A549 (cell line): ENCODE measurements at regions not wholly inside any gene's neighbourhood (a gene's known extent, or its start where the extent isn't known, plus 50 kb on each side); places are given as distances from the start of the nearest gene placed in this dataset.
"Not testable (repeated sequence)": the region's sequence is repeated elsewhere in the genome, so short reads cannot be mapped to it uniquely, and the experiment has no call there.

Experiments
- ATAC-seq, 2 experiments: fragments of 200-7000 bp in 1 of 2; fragments of >200 bp in 1 of 2; cut with Nextera tagmentation in 1 of 2; cut with Tn5 transposase in 1 of 2; 3 replicates each; pipeline versions ENCODE4 v1.8.0 to v1.9.1; 2018 to 2020; ENCODE audit warnings: mild to moderate bottlenecking in 1 of 2, moderate library complexity in 1 of 2
- CTCF ChIA-PET: fragments of 300-600 bp; sonication (Branson Sonifier 250); formaldehyde crosslinking; extraction: SDS; loops from one replicate; lab custom pipeline; 2021; ENCODE audit warnings: antibody characterized with exemption, inconsistent platforms; lab: Yijun Ruan, JAX
- POLR2A ChIA-PET: fragments of 350-600 bp; formaldehyde crosslinking; extraction: SDS; loops from one replicate; lab custom pipeline; 2021; ENCODE audit warnings: antibody characterized with exemption, inconsistent platforms; lab: Yijun Ruan, JAX
- DNase-seq, 2 experiments: peaks; one replicate each; pipeline versions ENCODE4 v3.0.0 to v3.0.0-alpha.2; 2011 to 2016; ENCODE audit warnings: low read depth in 1 of 2, low spot score in 1 of 2
- FAIRE-seq: peaks from 2 replicates; lab custom pipeline; 2011; peaks lifted over from hg19 to GRCh38; lab: Jason Lieb, UNC
- H3K27ac ChIP-seq, 2 experiments: fragments of >200 bp; sonication (Bioruptor Twin); formaldehyde crosslinking; 3 replicates each; pipeline ENCODE4 v1.5.1; 2016 to 2017
- H3K4me1 ChIP-seq: fragments of >200 bp; sonication (Bioruptor Twin); formaldehyde crosslinking; 3 replicates; pipeline ENCODE4 v1.6.1; 2016
- H3K4me2 ChIP-seq: fragments of >200 bp; sonication (Bioruptor Twin); formaldehyde crosslinking; 3 replicates; pipeline ENCODE4 v1.6.1; 2016
- H3K4me3 ChIP-seq: fragments of >200 bp; sonication (Bioruptor Twin); formaldehyde crosslinking; 3 replicates; pipeline ENCODE4 v1.5.1; 2016
- H3K9me3 ChIP-seq: fragments of >200 bp; sonication (Bioruptor Twin); formaldehyde crosslinking; 3 replicates; pipeline ENCODE4 v1.6.1; 2016
- CHD2 ChIP-seq: fragments of 150-350 bp; IDR thresholded peaks from 2 replicates; pipeline ENCODE4 v1.6.1; 2014; ENCODE audit warnings: low read length; ENCODE audit not compliant: partially characterized antibody
- CHD4 ChIP-seq: fragments of 200-600 bp; sonication (generic); IDR thresholded peaks from 2 replicates; pipeline ENCODE4 v1.6.1; 2016; ENCODE audit warnings: antibody characterized with exemption, mild to moderate bottlenecking, borderline replicate concordance
- CTCF ChIP-seq: fragments of >200 bp; sonication (Bioruptor Twin); formaldehyde crosslinking; IDR thresholded peaks from 3 replicates; pipeline ENCODE4 v1.5.1; 2016
- E2F6 ChIP-seq: IDR thresholded peaks from 2 replicates; pipeline ENCODE4 v1.6.1; 2012; ENCODE audit warnings: low read depth, borderline replicate concordance
- EHF ChIP-seq: fragments of 250-450 bp; sonication (Bioruptor Pico); IDR thresholded peaks from 2 replicates; pipeline ENCODE4 v1.5.0; 2020; ENCODE audit warnings: mild to moderate bottlenecking
- EP300 ChIP-seq, 2 experiments: fragments of >200 bp; sonication (Bioruptor Twin); formaldehyde crosslinking; IDR thresholded peaks; 2 replicates in 1 of 2; 3 replicates in 1 of 2; pipeline ENCODE4 v1.6.1; 2016 to 2017
- HOXA7 ChIP-seq: fragments of 250-450 bp; sonication (Bioruptor Pico); IDR thresholded peaks from 2 replicates; pipeline ENCODE4 v1.5.0; 2020; ENCODE audit warnings: mild to moderate bottlenecking, moderate library complexity
- HOXB13 ChIP-seq: fragments of 250-450 bp; sonication (Bioruptor Pico); IDR thresholded peaks from 2 replicates; pipeline ENCODE4 v1.5.0; 2020; ENCODE audit warnings: low read depth, mild to moderate bottlenecking, moderate library complexity
- HOXB5 ChIP-seq: fragments of 250-450 bp; sonication (Bioruptor Pico); IDR thresholded peaks from 2 replicates; pipeline ENCODE4 v1.5.0; 2020; ENCODE audit warnings: mild to moderate bottlenecking, moderate library complexity
- JUN ChIP-seq, 2 experiments: fragments of >200 bp; sonication (Bioruptor Twin); formaldehyde crosslinking; IDR thresholded peaks; 2 replicates in 1 of 2; 3 replicates in 1 of 2; pipeline ENCODE4 v1.6.1; 2016 to 2017
- JUNB ChIP-seq: fragments of >200 bp; sonication (Bioruptor Twin); formaldehyde crosslinking; IDR thresholded peaks from 2 replicates; pipeline ENCODE4 v1.6.1; 2016
- KDM1A ChIP-seq: fragments of 200-600 bp; sonication (generic); IDR thresholded peaks from 2 replicates; pipeline ENCODE4 v1.6.1; 2016; ENCODE audit warnings: low read depth, mild to moderate bottlenecking
- MYC ChIP-seq: IDR thresholded peaks from 2 replicates; pipeline ENCODE4 v1.6.1; 2012; ENCODE audit warnings: mild to moderate bottlenecking, inconsistent platforms, low read length, improper control_type of control experiment, borderline replicate concordance
- NPAS2 ChIP-seq: fragments of 250-450 bp; sonication (Bioruptor Pico); IDR thresholded peaks from 2 replicates; pipeline ENCODE4 v1.8.0; 2022; ENCODE audit warnings: mild to moderate bottlenecking, moderate library complexity, borderline replicate concordance
- NR3C1 ChIP-seq: fragments of >200 bp; sonication (Bioruptor Twin); formaldehyde crosslinking; IDR thresholded peaks from 3 replicates; pipeline ENCODE4 v1.6.1; 2017
- REST ChIP-seq: fragments of 200-600 bp; sonication (generic); IDR thresholded peaks from 2 replicates; pipeline ENCODE4 v1.6.1; 2016; ENCODE audit warnings: antibody characterized with exemption, mild to moderate bottlenecking, moderate library complexity
- RFX5 ChIP-seq: fragments of 450-650 bp; IDR thresholded peaks from 2 replicates; pipeline ENCODE4 v1.7.1; 2014; ENCODE audit warnings: antibody characterized with exemption, mild to moderate bottlenecking, moderate library complexity
- RNF2 ChIP-seq: fragments of 200-600 bp; sonication (generic); IDR thresholded peaks from 2 replicates; pipeline ENCODE4 v1.6.1; 2016; ENCODE audit warnings: low read depth, mild to moderate bottlenecking, antibody characterized with exemption, moderate library complexity, borderline replicate concordance
- TP53 ChIP-seq: fragments of 250-450 bp; sonication (Bioruptor Pico); IDR thresholded peaks from 2 replicates; pipeline ENCODE4 v1.5.0; 2021; ENCODE audit warnings: mild to moderate bottlenecking, moderate library complexity
- USF2 ChIP-seq: fragments of 450-650 bp; IDR thresholded peaks from 2 replicates; pipeline ENCODE4 v1.6.1; 2014; ENCODE audit warnings: antibody characterized with exemption
- ZNF302 ChIP-seq: fragments of 250-450 bp; sonication (Bioruptor Pico); IDR thresholded peaks from 2 replicates; pipeline ENCODE4 v1.9.0; 2021; ENCODE audit warnings: inconsistent platforms, mild to moderate bottlenecking, moderate library complexity
- WGBS: methylation state at CpG from one replicate; pipeline ENCODE4 v1.1.6; 2017; ENCODE audit errors: missing lambda C conversion rate; 5-methylcytosine and 5-hydroxymethylcytosine counted together

- TF ChIP-seq RFX5 (no peak), KDM1A (no peak), CHD4 (no peak), JUN (IDR thresholded peaks at IDR 0.05) (no peak), E2F6 (no peak), EHF (CRISPR knock-in tag) (no peak), ZNF302 (CRISPR knock-in tag) (no peak), CHD2 (no peak), TP53 (no peak), CTCF (no peak), EP300 (IDR thresholded peaks at IDR 0.05) (no peak), HOXB5 (no peak), JUNB (no peak)
- 22% methylated on average over 5 of the region's 5 CpGs for WGBS
- ChIA-PET CTCF (no interaction called here), POLR2A (no interaction called here)
- no peak overlapping the region for H3K4me2 ChIP-seq
- no peaks in the 10 kb centered on the region for H3K4me1 ChIP-seq
- FAIRE-seq (no peak), ATAC-seq (no peak), DNase-seq (no peak)
- H3K27ac ChIP-seq: no peak overlapping the region
- H3K4me3 ChIP-seq: no peak overlapping the region
- H3K9me3 ChIP-seq: no peaks in the 10 kb centered on the region
Measured at GRCh38 chr4:154120006-154120676, 331.3 kb upstream of the SFRP2 start.

- Histone ChIP-seq H3K4me3 (no peak overlapping the region), H3K4me2 (no peak overlapping the region), H3K9me3 (no peaks in the 10 kb centered on the region), H3K4me1 (no peaks in the 10 kb centered on the region), H3K27ac (no peak overlapping the region)
- no peak for DNase-seq
- FAIRE-seq: no peak
- no peak for TF ChIP-seq NR3C1
- TF ChIP-seq REST: no peak
- no peak for TF ChIP-seq RNF2
- TF ChIP-seq NPAS2 (CRISPR knock-in tag): no peak
- TF ChIP-seq HOXB13 (CRISPR knock-in tag): no peak
- no peak for TF ChIP-seq MYC
- TF ChIP-seq HOXA7 (CRISPR knock-in tag): no peak
- no peak for TF ChIP-seq USF2
- ATAC-seq: no peak
- CTCF ChIA-PET: no interaction called here
- POLR2A ChIA-PET: no interaction called here
- WGBS: 18% methylated on average over 5 of the region's 5 CpGs
Measured at GRCh38 chr4:154119317-154119716, 330.4 kb upstream of the SFRP2 start.

- H3K4me3 ChIP-seq, POLR2A ChIA-PET, H3K4me1 ChIP-seq, ATAC-seq, H3K27ac ChIP-seq, FAIRE-seq, CTCF ChIA-PET, H3K9me3 ChIP-seq, H3K4me2 ChIP-seq, DNase-seq: not testable (repeated sequence)
- 13% methylated on average over 9 of the region's 9 CpGs for WGBS
Measured at GRCh38 chr4:154117726-154118125, 328.8 kb upstream of the SFRP2 start.
